ENCODE measurements at regions not wholly inside any gene's neighbourhood (a gene's known extent, or its start where the extent isn't known, plus 50 kb on each side); places are given as distances from the start of the nearest gene placed in this dataset.

DNA sequence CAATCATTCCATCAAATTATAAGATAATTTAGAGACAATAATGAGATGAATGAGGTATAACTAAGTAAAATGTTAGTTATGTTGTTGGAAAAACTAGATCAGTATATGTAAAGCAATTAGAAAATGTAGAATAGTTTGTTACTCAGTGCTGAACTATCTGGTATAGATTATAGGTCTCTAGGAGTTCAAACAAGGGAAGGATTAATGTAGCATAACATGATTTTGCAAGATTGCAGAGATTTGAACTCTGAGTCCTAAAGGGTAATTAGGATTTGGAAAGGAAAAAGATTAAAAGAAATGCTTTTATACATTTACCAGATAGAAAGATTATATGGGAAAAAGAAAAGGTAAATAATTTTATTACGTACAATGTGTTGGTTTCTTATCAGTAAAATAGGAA is 246.3 kb downstream of the KCNC2 start:
- 94% methylated on average over 1 of the region's 1 CpG for WGBS (ENCODE audit: insufficient coverage, insufficient replicate concordance, low lambda C conversion rate, missing lambda C conversion rate)
- CTCF ChIA-PET, result interaction anchor here (0.6 kb wide), 1 partner anchor 125 kb away, joined by 3 read pairs; no protein-coding TSS in a partner anchor
- H3K9me3 ChIP-seq (replicated peaks; ENCODE audit: control insufficient read depth, insufficient read depth, low read length), result no peaks in the 10 kb centered on the region

DNA sequence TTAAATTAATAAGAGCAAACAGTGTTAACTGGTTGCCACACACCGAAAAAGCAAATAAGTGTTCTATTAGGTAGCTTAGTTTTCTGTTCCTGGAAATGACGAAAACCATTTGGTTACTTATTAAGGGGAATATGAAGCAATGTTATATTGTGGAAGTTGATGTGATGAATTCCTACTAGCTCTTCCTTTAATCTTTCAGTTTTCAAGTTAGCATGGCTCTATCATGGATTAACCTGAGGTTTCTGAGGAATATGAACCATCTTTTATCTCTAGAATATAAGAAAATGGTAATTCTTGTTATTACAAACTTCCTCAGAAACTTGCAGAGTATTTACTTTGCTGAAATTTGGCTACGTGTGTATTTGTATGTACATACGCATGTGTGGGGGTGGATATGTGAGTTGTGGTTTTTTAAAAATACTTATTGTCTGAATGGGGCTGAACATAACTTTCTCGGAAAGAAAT is 245.7 kb downstream of the KCNC2 start:
- no TSS peak for BruUV-seq (replicated peaks)
- Histone ChIP-seq H3K9ac (ENCODE audit: control insufficient read depth, insufficient read depth, low read length) (no peak overlapping the region), H3K4me1 (ENCODE audit: control insufficient read depth, insufficient read depth, low read length) (no peaks in the 10 kb centered on the region), H3K79me2 (ENCODE audit: control insufficient read depth, insufficient read depth, low read length) (no peaks in the 10 kb centered on the region), H4K20me1 (ENCODE audit: control insufficient read depth, insufficient read depth) (no peaks in the 10 kb centered on the region), H3K36me3 (ENCODE audit: control insufficient read depth in 2 of 2, insufficient read depth in 2 of 2, low read length in 1 of 2) (no peaks in the 10 kb centered on the region), H3K4me3 (no peak overlapping the region), H2AFZ (ENCODE audit: control insufficient read depth, low read depth, low read length) (no peak overlapping the region), H3K27ac (ENCODE audit: control insufficient read depth, insufficient read depth) (no peak overlapping the region), H3K4me2 (ENCODE audit: control insufficient read depth, insufficient read depth) (no peak overlapping the region), H3K27me3 (replicated peaks in 1 of 2; ENCODE audit: control insufficient read depth in 2 of 2, insufficient read depth in 2 of 2, low read length in 1 of 2) (no peaks in the 10 kb centered on the region), H3K9me3 (replicated peaks; ENCODE audit: control insufficient read depth, insufficient read depth, low read length) (no peaks in the 10 kb centered on the region)
- WGBS (ENCODE audit: insufficient coverage, insufficient replicate concordance, low lambda C conversion rate, missing lambda C conversion rate), result 51% methylated on average over 5 of the region's 5 CpGs
- RAD21 ChIA-PET (ENCODE audit: unreplicated experiment), result interaction anchor here (1.1 to 1.8 kb wide), 3 partner anchors 11 to 21 kb away, joined by 3 to 7 read pairs (median 3); no protein-coding TSS in a partner anchor
- SMC1A ChIA-PET (ENCODE audit: uncharacterized antibody, unreplicated experiment), result interaction anchor here (0.7 to 2.1 kb wide), 5 partner anchors 10 to 91 kb away, joined by 3 to 12 read pairs (median 7); no protein-coding TSS in a partner anchor
- peak; percentile 86 for ATAC-seq
- intact Hi-C loops (cut with micrococcal nuclease; ENCODE audit: unreplicated experiment) (no loop called here), in situ Hi-C loops (cut with MboI) (no loop called here)
- CTCF ChIA-PET, result interaction anchor here (0.6 kb wide), 1 partner anchor 124 kb away, joined by 3 read pairs; no protein-coding TSS in a partner anchor
- DNase-seq (ENCODE audit: low read depth, low spot score), result no peak
- POLR2A ChIA-PET, result no interaction called here
- no peak for FAIRE-seq
- TF ChIP-seq IKZF1 (conservative IDR thresholded peaks at IDR 0.05) (0 out of 2 replicates have a peak, but pooled peaks have one; percentile 32), MTA2 (IDR thresholded peaks at IDR 0.05; ENCODE audit: low read depth) (peak; percentile 79), EP300 (IDR thresholded peaks at IDR 0.05; ENCODE audit: borderline replicate concordance in 1 of 2, control insufficient read depth in 1 of 2, low read depth in 2 of 2, low read length in 2 of 2) (peak in 1 of 2 experiments; percentile 43; a peak in 2 of 4 replicates), MEF2B (IDR thresholded peaks at IDR 0.05; ENCODE audit: partially characterized antibody, poor library complexity, severe bottlenecking) (peak; percentile 36), PML (IDR thresholded peaks at IDR 0.05; ENCODE audit: low read length) (no peak), NBN (IDR thresholded peaks at IDR 0.05) (peak; percentile 59)
- TF ChIP-seq, protein P1, sequence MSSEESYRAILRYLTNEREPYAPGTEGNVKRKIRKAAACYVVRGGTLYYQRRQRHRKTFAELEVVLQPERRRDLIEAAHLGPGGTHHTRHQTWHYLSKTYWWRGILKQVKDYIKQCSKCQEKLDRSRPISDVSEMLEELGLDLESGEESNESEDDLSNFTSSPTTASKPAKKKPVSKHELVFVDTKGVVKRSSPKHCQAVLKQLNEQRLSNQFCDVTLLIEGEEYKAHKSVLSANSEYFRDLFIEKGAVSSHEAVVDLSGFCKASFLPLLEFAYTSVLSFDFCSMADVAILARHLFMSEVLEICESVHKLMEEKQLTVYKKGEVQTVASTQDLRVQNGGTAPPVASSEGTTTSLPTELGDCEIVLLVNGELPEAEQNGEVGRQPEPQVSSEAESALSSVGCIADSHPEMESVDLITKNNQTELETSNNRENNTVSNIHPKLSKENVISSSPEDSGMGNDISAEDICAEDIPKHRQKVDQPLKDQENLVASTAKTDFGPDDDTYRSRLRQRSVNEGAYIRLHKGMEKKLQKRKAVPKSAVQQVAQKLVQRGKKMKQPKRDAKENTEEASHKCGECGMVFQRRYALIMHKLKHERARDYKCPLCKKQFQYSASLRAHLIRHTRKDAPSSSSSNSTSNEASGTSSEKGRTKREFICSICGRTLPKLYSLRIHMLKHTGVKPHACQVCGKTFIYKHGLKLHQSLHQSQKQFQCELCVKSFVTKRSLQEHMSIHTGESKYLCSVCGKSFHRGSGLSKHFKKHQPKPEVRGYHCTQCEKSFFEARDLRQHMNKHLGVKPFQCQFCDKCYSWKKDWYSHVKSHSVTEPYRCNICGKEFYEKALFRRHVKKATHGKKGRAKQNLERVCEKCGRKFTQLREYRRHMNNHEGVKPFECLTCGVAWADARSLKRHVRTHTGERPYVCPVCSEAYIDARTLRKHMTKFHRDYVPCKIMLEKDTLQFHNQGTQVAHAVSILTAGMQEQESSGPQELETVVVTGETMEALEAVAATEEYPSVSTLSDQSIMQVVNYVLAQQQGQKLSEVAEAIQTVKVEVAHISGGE (CRISPR knock-in tag; IDR thresholded peaks at IDR 0.05), result no peak
- TF ChIP-seq, protein P2, sequence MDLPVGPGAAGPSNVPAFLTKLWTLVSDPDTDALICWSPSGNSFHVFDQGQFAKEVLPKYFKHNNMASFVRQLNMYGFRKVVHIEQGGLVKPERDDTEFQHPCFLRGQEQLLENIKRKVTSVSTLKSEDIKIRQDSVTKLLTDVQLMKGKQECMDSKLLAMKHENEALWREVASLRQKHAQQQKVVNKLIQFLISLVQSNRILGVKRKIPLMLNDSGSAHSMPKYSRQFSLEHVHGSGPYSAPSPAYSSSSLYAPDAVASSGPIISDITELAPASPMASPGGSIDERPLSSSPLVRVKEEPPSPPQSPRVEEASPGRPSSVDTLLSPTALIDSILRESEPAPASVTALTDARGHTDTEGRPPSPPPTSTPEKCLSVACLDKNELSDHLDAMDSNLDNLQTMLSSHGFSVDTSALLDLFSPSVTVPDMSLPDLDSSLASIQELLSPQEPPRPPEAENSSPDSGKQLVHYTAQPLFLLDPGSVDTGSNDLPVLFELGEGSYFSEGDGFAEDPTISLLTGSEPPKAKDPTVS (IDR thresholded peaks at IDR 0.05; ENCODE audit: low read depth, low read length), result no peak
- TF ChIP-seq, protein P3, sequence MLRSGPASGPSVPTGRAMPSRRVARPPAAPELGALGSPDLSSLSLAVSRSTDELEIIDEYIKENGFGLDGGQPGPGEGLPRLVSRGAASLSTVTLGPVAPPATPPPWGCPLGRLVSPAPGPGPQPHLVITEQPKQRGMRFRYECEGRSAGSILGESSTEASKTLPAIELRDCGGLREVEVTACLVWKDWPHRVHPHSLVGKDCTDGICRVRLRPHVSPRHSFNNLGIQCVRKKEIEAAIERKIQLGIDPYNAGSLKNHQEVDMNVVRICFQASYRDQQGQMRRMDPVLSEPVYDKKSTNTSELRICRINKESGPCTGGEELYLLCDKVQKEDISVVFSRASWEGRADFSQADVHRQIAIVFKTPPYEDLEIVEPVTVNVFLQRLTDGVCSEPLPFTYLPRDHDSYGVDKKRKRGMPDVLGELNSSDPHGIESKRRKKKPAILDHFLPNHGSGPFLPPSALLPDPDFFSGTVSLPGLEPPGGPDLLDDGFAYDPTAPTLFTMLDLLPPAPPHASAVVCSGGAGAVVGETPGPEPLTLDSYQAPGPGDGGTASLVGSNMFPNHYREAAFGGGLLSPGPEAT (IDR thresholded peaks at IDR 0.05; ENCODE audit: low read depth), result peak; percentile 46; the same call in 1 of the 2 replicates

More for the DNA sequence above, 246.3 kb downstream of the KCNC2 start:
- no peak for TF ChIP-seq ZBED1 (IDR thresholded peaks at IDR 0.05; ENCODE audit: borderline replicate concordance)
- no peak overlapping the region for H3K27ac ChIP-seq (ENCODE audit: control insufficient read depth, insufficient read depth)
- H2AFZ ChIP-seq (ENCODE audit: control insufficient read depth, low read depth, low read length), result no peak overlapping the region
- no peaks in the 10 kb centered on the region for H4K20me1 ChIP-seq (ENCODE audit: control insufficient read depth, insufficient read depth)
- ChIA-PET POLR2A (no interaction called here), RAD21 (ENCODE audit: unreplicated experiment) (interaction anchor here (1.1 to 1.3 kb wide), 2 partner anchors 20 to 21 kb away, joined by 3 to 4 read pairs; no protein-coding TSS in a partner anchor), SMC1A (ENCODE audit: uncharacterized antibody, unreplicated experiment) (interaction anchor here (0.7 to 2.1 kb wide), 5 partner anchors 10 to 91 kb away, joined by 3 to 12 read pairs (median 7); no protein-coding TSS in a partner anchor)
- ATAC-seq (peak; percentile 22; the same call in 1 of the 3 replicates), FAIRE-seq (no peak), DNase-seq (ENCODE audit: low read depth, low spot score) (no peak)
- H3K9ac ChIP-seq (ENCODE audit: control insufficient read depth, insufficient read depth, low read length), result no peak overlapping the region
- in situ Hi-C loops (cut with MboI) (no loop called here), intact Hi-C loops (cut with micrococcal nuclease; ENCODE audit: unreplicated experiment) (no loop called here)
- no peaks in the 10 kb centered on the region for H3K79me2 ChIP-seq (ENCODE audit: control insufficient read depth, insufficient read depth, low read length)
- no peaks in the 10 kb centered on the region for H3K27me3 ChIP-seq (replicated peaks in 1 of 2; ENCODE audit: control insufficient read depth in 2 of 2, insufficient read depth in 2 of 2, low read length in 1 of 2)
- no peaks in the 10 kb centered on the region for H3K4me1 ChIP-seq (ENCODE audit: control insufficient read depth, insufficient read depth, low read length)
- BruUV-seq (replicated peaks), result no TSS peak
- no peaks in the 10 kb centered on the region for H3K36me3 ChIP-seq (ENCODE audit: control insufficient read depth in 2 of 2, insufficient read depth in 2 of 2, low read length in 1 of 2)
- no peak overlapping the region for H3K4me2 ChIP-seq (ENCODE audit: control insufficient read depth, insufficient read depth)
- no peak overlapping the region for H3K4me3 ChIP-seq
